ENCODE measurements at regions not wholly inside any gene's neighbourhood (a gene's known extent, or its start where the extent isn't known, plus 50 kb on each side); places are given as distances from the start of the nearest gene placed in this dataset.

DNA sequence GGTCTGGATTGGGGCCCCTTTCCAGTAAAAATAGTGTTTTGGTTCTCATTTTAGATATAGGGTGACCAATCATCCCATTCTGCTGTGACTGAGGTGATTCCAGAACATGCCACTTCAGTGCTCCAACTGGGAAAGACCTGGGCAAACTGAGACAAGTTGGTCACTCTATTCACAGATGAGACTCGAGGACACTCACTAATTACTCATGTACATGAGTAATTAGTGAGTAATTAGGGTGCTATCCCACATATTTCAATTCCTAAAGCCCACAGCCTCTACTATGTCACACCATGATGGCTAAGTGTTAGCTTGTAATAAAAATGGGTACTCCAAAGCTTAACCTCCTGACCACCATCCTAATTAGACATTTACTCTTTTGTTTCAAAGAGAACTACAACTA is 86.0 kb downstream of the CBLN4 start:
- H3K4me1 ChIP-seq (ENCODE audit: control insufficient read depth, extremely low read depth, insufficient read depth, low read length) = no peaks in the 10 kb centered on the region
- no peak overlapping the region for H3K4me3 ChIP-seq (replicated peaks in 1 of 4; ENCODE audit: control extremely low read depth in 1 of 4, insufficient read depth in 1 of 4, low read depth in 3 of 4, low read length in 4 of 4)
- H3K4me2 ChIP-seq (ENCODE audit: extremely low read depth, insufficient read depth, low read length) = no peak overlapping the region
- no peaks in the 10 kb centered on the region for H3K36me3 ChIP-seq (ENCODE audit: control insufficient read depth, insufficient read depth, low read length)
- no peaks in the 10 kb centered on the region for H4K20me1 ChIP-seq (ENCODE audit: control insufficient read depth, extremely low read depth, insufficient read depth, low read length)
- H3K79me2 ChIP-seq (ENCODE audit: control insufficient read depth, insufficient read depth, low read length) = no peaks in the 10 kb centered on the region
- TF ChIP-seq, protein P1, sequence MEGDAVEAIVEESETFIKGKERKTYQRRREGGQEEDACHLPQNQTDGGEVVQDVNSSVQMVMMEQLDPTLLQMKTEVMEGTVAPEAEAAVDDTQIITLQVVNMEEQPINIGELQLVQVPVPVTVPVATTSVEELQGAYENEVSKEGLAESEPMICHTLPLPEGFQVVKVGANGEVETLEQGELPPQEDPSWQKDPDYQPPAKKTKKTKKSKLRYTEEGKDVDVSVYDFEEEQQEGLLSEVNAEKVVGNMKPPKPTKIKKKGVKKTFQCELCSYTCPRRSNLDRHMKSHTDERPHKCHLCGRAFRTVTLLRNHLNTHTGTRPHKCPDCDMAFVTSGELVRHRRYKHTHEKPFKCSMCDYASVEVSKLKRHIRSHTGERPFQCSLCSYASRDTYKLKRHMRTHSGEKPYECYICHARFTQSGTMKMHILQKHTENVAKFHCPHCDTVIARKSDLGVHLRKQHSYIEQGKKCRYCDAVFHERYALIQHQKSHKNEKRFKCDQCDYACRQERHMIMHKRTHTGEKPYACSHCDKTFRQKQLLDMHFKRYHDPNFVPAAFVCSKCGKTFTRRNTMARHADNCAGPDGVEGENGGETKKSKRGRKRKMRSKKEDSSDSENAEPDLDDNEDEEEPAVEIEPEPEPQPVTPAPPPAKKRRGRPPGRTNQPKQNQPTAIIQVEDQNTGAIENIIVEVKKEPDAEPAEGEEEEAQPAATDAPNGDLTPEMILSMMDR (conservative IDR thresholded peaks at IDR 0.05 in 1 of 2, IDR thresholded peaks at IDR 0.05 in 1 of 2; ENCODE audit: low read depth in 1 of 2, low read length in 2 of 2) = no peak
- TF ChIP-seq EZH2 (IDR thresholded peaks at IDR 0.05; ENCODE audit: low read length, missing control alignments) = no peak
- H2AFZ ChIP-seq (ENCODE audit: low read length) = no peak overlapping the region
- no peak overlapping the region for H3K27ac ChIP-seq (ENCODE audit: insufficient read depth, low read length)
- DNase-seq (ENCODE audit: low read depth in 2 of 2) = no peak
- H3K27me3 ChIP-seq (ENCODE audit: control insufficient read depth, insufficient read depth, low read length) = no peaks in the 10 kb centered on the region
- H3K9ac ChIP-seq (ENCODE audit: insufficient read depth, low read length) = no peak overlapping the region
- no peaks in the 10 kb centered on the region for H3K9me3 ChIP-seq (ENCODE audit: control insufficient read depth, insufficient read depth, low read depth, low read length)

DNA sequence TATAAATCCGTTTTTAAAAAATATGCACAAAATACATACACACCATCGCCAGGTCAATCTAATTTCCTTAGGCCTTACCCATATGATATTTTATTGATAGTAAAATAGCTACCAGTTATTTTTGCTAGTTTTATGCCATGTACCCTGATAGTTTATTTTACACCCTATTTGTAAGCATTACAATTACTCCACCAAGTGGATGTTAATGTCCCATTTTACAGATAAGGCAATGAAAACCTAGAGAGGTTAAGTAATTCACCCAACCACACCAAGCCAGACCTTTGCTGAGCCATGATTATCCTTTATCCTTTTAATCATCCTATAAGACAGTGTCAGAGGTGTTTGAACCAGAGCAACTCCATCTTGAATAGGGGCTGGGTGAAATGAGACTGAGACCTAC is 86.8 kb downstream of the CBLN4 start:
- Histone ChIP-seq H3K4me3 (replicated peaks in 1 of 4; ENCODE audit: control extremely low read depth in 1 of 4, insufficient read depth in 1 of 4, low read depth in 3 of 4, low read length in 4 of 4) (no peak overlapping the region), H2AFZ (ENCODE audit: low read length) (no peak overlapping the region), H3K79me2 (ENCODE audit: control insufficient read depth, insufficient read depth, low read length) (no peaks in the 10 kb centered on the region), H3K27ac (ENCODE audit: insufficient read depth, low read length) (no peak overlapping the region), H3K4me1 (ENCODE audit: control insufficient read depth, extremely low read depth, insufficient read depth, low read length) (no peaks in the 10 kb centered on the region), H3K27me3 (ENCODE audit: control insufficient read depth, insufficient read depth, low read length) (no peaks in the 10 kb centered on the region), H3K4me2 (ENCODE audit: extremely low read depth, insufficient read depth, low read length) (no peak overlapping the region), H3K9ac (ENCODE audit: insufficient read depth, low read length) (no peak overlapping the region), H3K9me3 (ENCODE audit: control insufficient read depth, insufficient read depth, low read depth, low read length) (no peaks in the 10 kb centered on the region), H3K36me3 (ENCODE audit: control insufficient read depth, insufficient read depth, low read length) (no peaks in the 10 kb centered on the region), H4K20me1 (ENCODE audit: control insufficient read depth, extremely low read depth, insufficient read depth, low read length) (no peaks in the 10 kb centered on the region)
- DNase-seq (ENCODE audit: low read depth in 2 of 2) = no peak
- TF ChIP-seq, protein P1 (conservative IDR thresholded peaks at IDR 0.05 in 1 of 2, IDR thresholded peaks at IDR 0.05 in 1 of 2; ENCODE audit: low read depth in 1 of 2, low read length in 2 of 2) = no peak
- TF ChIP-seq EZH2 (IDR thresholded peaks at IDR 0.05; ENCODE audit: low read length, missing control alignments) = no peak

DNA sequence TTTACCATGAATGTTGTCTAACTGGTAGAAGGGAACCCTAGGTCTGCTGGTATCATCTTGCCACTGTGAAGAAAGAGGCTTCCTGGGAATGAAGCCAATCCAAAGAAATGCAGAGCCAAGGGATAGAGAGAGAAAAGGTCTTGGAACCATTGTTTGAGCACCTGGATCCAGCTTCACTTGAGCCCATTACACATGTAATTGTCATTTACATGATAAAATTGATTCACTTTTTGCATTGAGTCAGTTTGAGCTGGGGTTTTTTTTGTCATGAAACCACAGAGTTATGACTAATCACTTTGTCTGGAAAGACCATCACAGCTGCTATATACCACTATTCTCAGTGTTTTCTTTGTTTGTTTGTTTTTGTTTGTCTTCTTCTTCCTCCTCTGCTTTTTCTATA is 112.3 kb downstream of the CBLN4 start:
- no peak overlapping the region for H3K27ac ChIP-seq (ENCODE audit: insufficient read depth, low read length)
- no peaks in the 10 kb centered on the region for H4K20me1 ChIP-seq (ENCODE audit: control insufficient read depth, extremely low read depth, insufficient read depth, low read length)
- DNase-seq (ENCODE audit: low read depth in 2 of 2) = no peak
- H3K79me2 ChIP-seq (ENCODE audit: control insufficient read depth, insufficient read depth, low read length) = no peaks in the 10 kb centered on the region
- H3K9ac ChIP-seq (ENCODE audit: insufficient read depth, low read length) = no peak overlapping the region
- TF ChIP-seq, protein P1 (conservative IDR thresholded peaks at IDR 0.05 in 1 of 2, IDR thresholded peaks at IDR 0.05 in 1 of 2; ENCODE audit: low read depth in 1 of 2, low read length in 2 of 2) = no peak
- no peak for TF ChIP-seq EZH2 (IDR thresholded peaks at IDR 0.05; ENCODE audit: low read length, missing control alignments)
- H3K9me3 ChIP-seq (ENCODE audit: control insufficient read depth, insufficient read depth, low read depth, low read length) = no peaks in the 10 kb centered on the region
- no peak overlapping the region for H3K4me3 ChIP-seq (replicated peaks in 1 of 4; ENCODE audit: control extremely low read depth in 1 of 4, insufficient read depth in 1 of 4, low read depth in 3 of 4, low read length in 4 of 4)
- no peak overlapping the region for H3K4me2 ChIP-seq (ENCODE audit: extremely low read depth, insufficient read depth, low read length)
- H2AFZ ChIP-seq (ENCODE audit: low read length) = no peak overlapping the region
- no peaks in the 10 kb centered on the region for H3K36me3 ChIP-seq (ENCODE audit: control insufficient read depth, insufficient read depth, low read length)
- H3K4me1 ChIP-seq (ENCODE audit: control insufficient read depth, extremely low read depth, insufficient read depth, low read length) = no peaks in the 10 kb centered on the region
- H3K27me3 ChIP-seq (ENCODE audit: control insufficient read depth, insufficient read depth, low read length) = no peaks in the 10 kb centered on the region

Measured in fibroblast of lung (primary cell).